H1 (cell line): ENCODE measurements at regions not wholly inside any gene's neighbourhood (a gene's known extent, or its start where the extent isn't known, plus 50 kb on each side); places are given as distances from the start of the nearest gene placed in this dataset.

Experiments used
- CTCF ChIA-PET: fragments of 300-600 bp; sonication (Branson Sonifier 250); formaldehyde crosslinking; loops from one replicate; lab custom pipeline; 2021; ENCODE audit not compliant: partially characterized antibody; lab: Charles Lee
- POLR2A ChIA-PET: fragments of 300-600 bp; sonication (Branson Sonifier 250); formaldehyde crosslinking; loops from one replicate; lab custom pipeline; 2021; ENCODE audit warnings: inconsistent platforms; ENCODE audit not compliant: partially characterized antibody; lab: Charles Lee
- DNase-seq, 2 experiments: peaks; one replicate each; pipeline versions ENCODE4 v3.0.0 to v3.0.0-alpha.2; 2010 to 2022; ENCODE audit warnings: low spot score in 2 of 2, low read depth in 1 of 2, mixed read lengths in 1 of 2
- FAIRE-seq: peaks from 2 replicates; lab custom pipeline; 2011; peaks lifted over from hg19 to GRCh38; lab: Jason Lieb, UNC
- H2AFZ ChIP-seq: 2 replicates; pipeline ENCODE4 v1.8.1; 2012; ENCODE audit warnings: low read length, inconsistent platforms
- H2AK5ac ChIP-seq: 2 replicates; pipeline ENCODE4 v1.6.1; 2013; ENCODE audit warnings: low read depth, low read length
- H2BK120ac ChIP-seq: replicated peaks from 2 replicates; pipeline ENCODE3; 2013; ENCODE audit warnings: low read depth, low read length, inconsistent platforms
- H2BK12ac ChIP-seq: 2 replicates; pipeline ENCODE4 v1.6.1; 2013; ENCODE audit warnings: low read depth, low read length
- H2BK15ac ChIP-seq: 2 replicates; pipeline ENCODE4 v1.6.1; 2013; ENCODE audit warnings: low read length
- H2BK20ac ChIP-seq: 2 replicates; pipeline ENCODE4 v1.6.1; 2013; ENCODE audit warnings: low read length
- H2BK5ac ChIP-seq: 2 replicates; pipeline ENCODE4 v1.6.1; 2013; ENCODE audit warnings: low read depth, low read length
- H3K14ac ChIP-seq: 2 replicates; pipeline ENCODE4 v1.6.1; 2013; ENCODE audit warnings: inconsistent platforms; ENCODE audit not compliant: insufficient read length
- H3K18ac ChIP-seq: 2 replicates; pipeline ENCODE4 v1.6.1; 2013; ENCODE audit warnings: low read length; ENCODE audit errors: extremely low read depth
- H3K23ac ChIP-seq: 2 replicates; pipeline ENCODE4 v1.6.1; 2013; ENCODE audit warnings: inconsistent platforms; ENCODE audit not compliant: insufficient read length
- H3K23me2 ChIP-seq: 2 replicates; pipeline ENCODE4 v1.6.1; 2013; ENCODE audit warnings: low read depth, low read length
- H3K27ac ChIP-seq: 2 replicates; pipeline ENCODE4 v1.6.1; 2011; ENCODE audit warnings: low read depth, low read length, inconsistent platforms
- H3K27me3 ChIP-seq, 4 experiments: replicated peaks in 1 of 4; 1 replicate in 1 of 4; 2 replicates in 3 of 4; pipeline versions ENCODE4 v1.6.1 to v1.8.1; 2011 to 2013; ENCODE audit warnings: low read length in 3 of 4, mild to moderate bottlenecking in 3 of 4, inconsistent platforms in 2 of 4, mixed read lengths in 2 of 4, moderate library complexity in 1 of 4; ENCODE audit not compliant: control insufficient read depth in 3 of 4, insufficient read depth in 3 of 4; ENCODE audit errors: extremely low read depth in 1 of 4
- H3K36me3 ChIP-seq, 4 experiments: 2 replicates each; pipeline versions ENCODE4 v1.6.1 to v1.8.1; 2011 to 2013; ENCODE audit warnings: mild to moderate bottlenecking in 4 of 4, low read length in 3 of 4, moderate library complexity in 2 of 4, control low read depth in 1 of 4, inconsistent platforms in 1 of 4; ENCODE audit not compliant: insufficient read depth in 4 of 4, control insufficient read depth in 2 of 4
- H3K4ac ChIP-seq: replicated peaks from 2 replicates; pipeline ENCODE3; 2013; ENCODE audit warnings: low read length, low read depth, mixed read lengths, inconsistent platforms; ENCODE audit not compliant: insufficient read length
- H3K4me1 ChIP-seq, 4 experiments: replicated peaks in 1 of 4; 1 replicate in 1 of 4; 2 replicates in 3 of 4; pipeline versions ENCODE4 v1.6.1 to v1.8.1; 2011 to 2013; ENCODE audit warnings: low read length in 3 of 4, inconsistent platforms in 2 of 4, mixed read lengths in 1 of 4; ENCODE audit not compliant: insufficient read depth in 4 of 4, control insufficient read depth in 3 of 4
- H3K4me2 ChIP-seq, 2 experiments: 2 replicates each; pipeline versions ENCODE4 v1.6.1 to v1.8.1; 2011 to 2013; ENCODE audit warnings: low read depth in 2 of 2, low read length in 2 of 2, control low read depth in 1 of 2, inconsistent platforms in 1 of 2, mild to moderate bottlenecking in 1 of 2; ENCODE audit not compliant: insufficient read depth in 1 of 2
- H3K4me3 ChIP-seq, 4 experiments: fragments of 200-600, 300-600 bp in 1 of 4; sonication (generic), shearing (Covaris generic), sonication (Bioruptor Twin) in 1 of 4; 2 replicates each; pipeline versions ENCODE4 v1.5.1 to v1.8.1; 2011 to 2016; ENCODE audit warnings: low read length in 4 of 4, low read depth in 3 of 4, control low read depth in 2 of 4, inconsistent platforms in 2 of 4, mild to moderate bottlenecking in 2 of 4, mixed read lengths in 1 of 4, moderate library complexity in 1 of 4; ENCODE audit not compliant: insufficient read depth in 2 of 4; ENCODE audit errors: extremely low read depth in 1 of 4
- H3K56ac ChIP-seq: replicated peaks from 2 replicates; pipeline ENCODE3; 2013; ENCODE audit warnings: low read depth, mild to moderate bottlenecking, mixed read lengths, low read length, inconsistent platforms; ENCODE audit not compliant: insufficient read length
- H3K79me1 ChIP-seq: 2 replicates; pipeline ENCODE4 v1.6.1; 2013; ENCODE audit warnings: low read depth, low read length, control low read depth
- H3K79me2 ChIP-seq, 2 experiments: 2 replicates each; pipeline versions ENCODE4 v1.6.1 to v1.8.1; 2012 to 2013; ENCODE audit warnings: low read length in 2 of 2, mild to moderate bottlenecking in 2 of 2, inconsistent platforms in 1 of 2; ENCODE audit not compliant: insufficient read depth in 2 of 2, control insufficient read depth in 1 of 2
- H3K9ac ChIP-seq, 4 experiments: replicated peaks in 1 of 4; 1 replicate in 1 of 4; 2 replicates in 3 of 4; pipeline versions ENCODE4 v1.6.1 to v1.8.1; 2011 to 2013; ENCODE audit warnings: low read depth in 3 of 4, low read length in 3 of 4, control low read depth in 2 of 4, mild to moderate bottlenecking in 2 of 4, moderate library complexity in 2 of 4, inconsistent platforms in 1 of 4; ENCODE audit errors: extremely low read depth in 1 of 4
- H3K9me3 ChIP-seq, 2 experiments: 2 replicates each; pipeline versions ENCODE4 v1.6.1 to v1.8.1; 2012 to 2013; ENCODE audit warnings: mild to moderate bottlenecking in 2 of 2, moderate library complexity in 2 of 2, control low read depth in 1 of 2, inconsistent platforms in 1 of 2, low read depth in 1 of 2, low read length in 1 of 2, mixed read lengths in 1 of 2; ENCODE audit not compliant: insufficient read depth in 2 of 2
- H4K20me1 ChIP-seq, 2 experiments: replicated peaks in 1 of 2; 2 replicates each; pipeline versions ENCODE3 to v1.8.1; 2011 to 2013; ENCODE audit warnings: inconsistent platforms in 2 of 2, low read length in 2 of 2, mild to moderate bottlenecking in 1 of 2; ENCODE audit not compliant: insufficient read depth in 2 of 2, control insufficient read depth in 1 of 2
- H4K5ac ChIP-seq: 2 replicates; pipeline ENCODE4 v1.6.1; 2013; ENCODE audit warnings: low read length, low read depth, mixed read lengths, inconsistent platforms; ENCODE audit not compliant: insufficient read length
- H4K8ac ChIP-seq: 2 replicates; pipeline ENCODE4 v1.8.0; 2013; ENCODE audit warnings: mild to moderate bottlenecking, moderate library complexity, low read length, inconsistent platforms; ENCODE audit not compliant: insufficient read depth; ENCODE audit errors: extremely low read depth
- H4K91ac ChIP-seq: replicated peaks from 2 replicates; pipeline ENCODE3; 2013; ENCODE audit warnings: low read length, mixed read lengths, inconsistent platforms; ENCODE audit not compliant: insufficient read length
- ASH2L ChIP-seq: fragments of 200-600, 300-600 bp; sonication (generic); IDR thresholded peaks from one replicate; pipeline ENCODE4 v1.7.1; 2017; ENCODE audit warnings: low read length
- ATF2 ChIP-seq: IDR thresholded peaks from 2 replicates; pipeline ENCODE4 v1.6.1; 2012; ENCODE audit warnings: low read length, inconsistent platforms
- BCL11A ChIP-seq, 2 experiments: IDR thresholded peaks; one replicate each; pipeline ENCODE4 v1.6.1; 2011; ENCODE audit warnings: low read depth in 2 of 2, low read length in 2 of 2, mild to moderate bottlenecking in 2 of 2
- CBX8 ChIP-seq: fragments of 300-800, 300-1000 bp; sonication (generic); IDR thresholded peaks from 2 replicates; pipeline ENCODE4 v1.7.1; 2016; ENCODE audit warnings: low read depth, low read length, borderline replicate concordance
- E2F6 ChIP-seq: IDR thresholded peaks from 2 replicates; pipeline ENCODE4 v1.6.1; 2012; ENCODE audit warnings: inconsistent platforms
- EZH2 ChIP-seq: fragments of 200-600 bp; sonication (generic); IDR thresholded peaks from 2 replicates; pipeline ENCODE4 v1.7.1; 2012; ENCODE audit warnings: low read depth, mild to moderate bottlenecking, moderate library complexity, low read length, inconsistent platforms; ENCODE audit not compliant: severe bottlenecking
- FOSL1 ChIP-seq: IDR thresholded peaks from 2 replicates; pipeline ENCODE4 v1.6.1; 2011; ENCODE audit warnings: mild to moderate bottlenecking, low read depth, low read length, moderate library complexity; ENCODE audit not compliant: insufficient read depth
- KDM4A ChIP-seq: IDR thresholded peaks from one replicate; pipeline ENCODE4 v1.7.1; 2012; ENCODE audit warnings: low read depth, mild to moderate bottlenecking, moderate library complexity, low read length, inconsistent platforms; ENCODE audit not compliant: severe bottlenecking
- RNF2 ChIP-seq: fragments of 200-900, 300-1000 bp; sonication (generic); IDR thresholded peaks from 2 replicates; pipeline ENCODE4 v1.7.1; 2016; ENCODE audit warnings: borderline replicate concordance, low read depth, mild to moderate bottlenecking, antibody characterized with exemption, low read length; ENCODE audit not compliant: poor library complexity, severe bottlenecking; ENCODE audit errors: missing control alignments
- SIN3A ChIP-seq, 2 experiments: IDR thresholded peaks in 1 of 2; conservative IDR thresholded peaks in 1 of 2; 2 replicates each; pipeline ENCODE4 v1.6.1; 2011 to 2012; ENCODE audit warnings: low read length in 2 of 2, improper control_type of control experiment in 1 of 2, low read depth in 1 of 2, mild to moderate bottlenecking in 1 of 2
- SIRT6 ChIP-seq: IDR thresholded peaks from one replicate; pipeline ENCODE4 v1.7.1; 2012; ENCODE audit warnings: low read length, inconsistent platforms
- WGBS, 2 experiments: shearing (Covaris generic) in 1 of 2; methylation state at CpG; one replicate each; pipeline versions ENCODE4 v1.1.6 to v1.1.7; 2013 to 2015; ENCODE audit warnings: low lambda C conversion rate in 2 of 2, mixed read lengths in 2 of 2, inconsistent platforms in 1 of 2, low coverage in 1 of 2, missing lambda C conversion rate in 1 of 2; ENCODE audit not compliant: insufficient replicate concordance in 2 of 2, insufficient coverage in 1 of 2, insufficient read length in 1 of 2; ENCODE audit errors: extremely low coverage in 1 of 2, missing lambda C conversion rate in 1 of 2; 5-methylcytosine and 5-hydroxymethylcytosine counted together

- Histone ChIP-seq H2AK5ac (no peak overlapping the region), H4K8ac (no peak overlapping the region), H3K27ac (no peak overlapping the region), H4K5ac (no peak overlapping the region), H3K79me2 (no peaks in the 10 kb centered on the region), H2BK120ac (no peak overlapping the region), H3K4me2 (no peak overlapping the region), H3K9me3 (no peaks in the 10 kb centered on the region), H2BK20ac (no peak overlapping the region), H3K4me3 (no peak overlapping the region), H2BK12ac (no peak overlapping the region), H3K23me2 (peaks cover 3% of the 10 kb centered on the region; the same call in 1 of the 2 replicates), H2BK5ac (no peak overlapping the region), H3K18ac (no peak overlapping the region), H3K4ac (no peak overlapping the region), H3K36me3 (no peaks in the 10 kb centered on the region), H4K20me1 (peaks cover 0 to 3% of the 10 kb centered on the region in 2 experiments), H2BK15ac (no peak overlapping the region), H3K14ac (no peak overlapping the region), H3K4me1 (peaks cover 0 to 7% (median 2%) of the 10 kb centered on the region in 4 experiments; a peak in 2 of 7 replicates), H3K9ac (no peak overlapping the region), H3K27me3 (no peaks in the 10 kb centered on the region; a peak in 2 of 7 replicates), H3K23ac (no peak overlapping the region), H3K79me1 (peaks cover 2% of the 10 kb centered on the region; the same call in 1 of the 2 replicates), H4K91ac (no peak overlapping the region), H2AFZ (no peak overlapping the region), H3K56ac (no peak overlapping the region)
- CTCF ChIA-PET: interaction anchor here (1.4 to 2.7 kb wide), 2 partner anchors 10 to 17 kb away, joined by 3 to 10 read pairs; no protein-coding TSS in a partner anchor
- POLR2A ChIA-PET: no interaction called here
- FAIRE-seq (no peak), DNase-seq (no peak)
- WGBS, 2 experiments: 93% methylated on average over 7 of the region's 7 CpGs; no CpG with 5 or more reads in 1 of the 2 experiments
- TF ChIP-seq CBX8 (no peak), RNF2 (no peak), SIN3A (conservative IDR thresholded peaks at IDR 0.05 in 1 of 2, IDR thresholded peaks at IDR 0.05 in 1 of 2; ENCODE audit: low read depth in 1 of 2, low read length in 2 of 2) (no peak), KDM4A (no peak), FOSL1 (no peak), BCL11A (IDR thresholded peaks at IDR 0.05; ENCODE audit: low read depth in 2 of 2, low read length in 2 of 2) (no peak), SIRT6 (no peak), ASH2L (no peak), ATF2 (no peak), EZH2 (no peak), E2F6 (no peak)
These were observed 297.5 kb upstream of the ZMIZ1 start for GRCh38 chr10:78771260-78771659.
